ENCODE measurements at regions not wholly inside any gene's neighbourhood (a gene's known extent, or its start where the extent isn't known, plus 50 kb on each side); places are given as distances from the start of the nearest gene placed in this dataset.

DNA sequence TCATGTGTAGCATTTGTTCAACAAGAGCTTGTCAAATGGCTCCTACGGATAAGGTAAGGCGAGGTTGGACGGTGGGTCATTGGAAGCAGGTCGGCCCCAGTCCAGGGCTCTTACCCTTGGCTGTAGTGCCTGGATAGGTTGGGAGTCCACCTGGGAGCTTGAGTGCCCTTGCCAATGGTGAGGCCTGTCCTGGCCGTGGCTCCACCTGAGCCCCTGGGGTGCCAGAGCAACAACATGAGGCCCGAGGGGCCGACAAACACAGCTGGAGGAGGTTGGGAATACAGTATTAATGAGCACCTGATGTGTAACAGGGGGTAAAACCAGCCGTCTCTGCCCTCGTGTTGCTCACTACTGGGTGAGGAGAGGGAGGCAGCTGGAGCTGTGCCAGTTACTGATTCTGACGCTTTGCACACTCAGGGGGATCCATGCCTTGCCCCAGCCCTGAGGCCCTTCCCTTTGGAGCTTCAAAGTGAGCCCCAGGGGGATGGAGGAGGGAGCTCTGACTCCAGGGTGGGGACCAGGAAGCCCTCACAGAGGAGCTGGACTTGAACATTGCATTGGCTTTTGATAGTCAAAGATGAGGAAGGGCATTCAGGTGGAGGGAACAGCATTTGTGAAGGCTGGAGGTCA, 87.2 kb downstream of the RHOB start:
- DNase-seq (ENCODE audit: extremely low spot score) = no peak
- TF ChIP-seq, protein P1, sequence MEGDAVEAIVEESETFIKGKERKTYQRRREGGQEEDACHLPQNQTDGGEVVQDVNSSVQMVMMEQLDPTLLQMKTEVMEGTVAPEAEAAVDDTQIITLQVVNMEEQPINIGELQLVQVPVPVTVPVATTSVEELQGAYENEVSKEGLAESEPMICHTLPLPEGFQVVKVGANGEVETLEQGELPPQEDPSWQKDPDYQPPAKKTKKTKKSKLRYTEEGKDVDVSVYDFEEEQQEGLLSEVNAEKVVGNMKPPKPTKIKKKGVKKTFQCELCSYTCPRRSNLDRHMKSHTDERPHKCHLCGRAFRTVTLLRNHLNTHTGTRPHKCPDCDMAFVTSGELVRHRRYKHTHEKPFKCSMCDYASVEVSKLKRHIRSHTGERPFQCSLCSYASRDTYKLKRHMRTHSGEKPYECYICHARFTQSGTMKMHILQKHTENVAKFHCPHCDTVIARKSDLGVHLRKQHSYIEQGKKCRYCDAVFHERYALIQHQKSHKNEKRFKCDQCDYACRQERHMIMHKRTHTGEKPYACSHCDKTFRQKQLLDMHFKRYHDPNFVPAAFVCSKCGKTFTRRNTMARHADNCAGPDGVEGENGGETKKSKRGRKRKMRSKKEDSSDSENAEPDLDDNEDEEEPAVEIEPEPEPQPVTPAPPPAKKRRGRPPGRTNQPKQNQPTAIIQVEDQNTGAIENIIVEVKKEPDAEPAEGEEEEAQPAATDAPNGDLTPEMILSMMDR (IDR thresholded peaks at IDR 0.05; ENCODE audit: control extremely low read depth, extremely low read depth, low read depth, missing control alignments) = no peak
- ChIA-PET POLR2A (no interaction called here), CTCF (interaction anchor here (1.1 kb wide), 1 partner anchor 9 kb away, joined by 5 read pairs; no protein-coding TSS in a partner anchor)

DNA sequence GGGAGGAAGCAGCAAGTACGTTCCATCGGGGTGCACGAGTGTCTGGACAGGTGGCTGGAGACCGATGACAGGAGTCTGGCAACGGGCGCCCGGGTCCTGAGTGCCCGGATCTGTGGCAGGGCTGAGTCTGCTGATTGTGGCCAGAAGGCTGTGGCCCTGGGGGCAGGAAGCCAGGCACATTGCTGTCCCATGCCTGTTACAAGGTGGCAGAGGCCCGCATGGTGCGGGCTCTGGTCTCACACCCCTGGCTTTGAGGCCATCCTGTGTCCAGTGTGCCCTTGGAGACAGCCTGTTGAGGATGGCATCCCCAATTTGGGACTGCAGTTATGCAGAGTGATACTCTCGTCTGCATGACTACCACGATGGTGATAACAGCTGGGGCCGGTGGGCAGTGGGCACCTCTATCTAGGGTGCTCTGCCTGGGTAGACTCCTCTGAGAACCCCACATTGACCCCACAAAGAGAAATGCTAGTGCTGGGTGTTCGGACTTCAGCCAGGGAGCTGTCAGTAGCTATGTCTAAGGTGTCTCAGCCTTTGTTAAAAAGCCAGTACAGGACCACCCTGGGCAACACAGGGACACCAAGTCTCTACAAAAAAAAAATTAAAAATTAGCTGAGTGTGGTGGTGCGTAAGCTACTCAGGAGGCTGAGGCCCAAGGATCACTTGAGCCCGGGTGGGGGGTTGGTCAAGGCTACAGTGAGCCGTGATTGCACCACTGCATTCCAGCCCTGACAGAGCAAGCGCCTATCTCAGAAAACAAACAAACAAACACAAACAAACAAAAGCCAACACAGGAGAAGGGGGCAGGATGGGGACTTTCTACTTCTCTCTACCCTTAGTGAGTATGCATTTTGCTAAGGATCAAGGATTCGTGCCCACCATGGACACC, 88.3 kb downstream of the RHOB start:
- ChIA-PET POLR2A (no interaction called here), CTCF (interaction anchor here (1.0 to 2.4 kb wide), 3 partner anchors 9 to 11 kb away, joined by 3 to 9 read pairs (median 3); no protein-coding TSS in a partner anchor)
- TF ChIP-seq, protein P1 (IDR thresholded peaks at IDR 0.05; ENCODE audit: control extremely low read depth, extremely low read depth, low read depth, missing control alignments) = no peak
- DNase-seq (ENCODE audit: extremely low spot score) = no peak

DNA sequence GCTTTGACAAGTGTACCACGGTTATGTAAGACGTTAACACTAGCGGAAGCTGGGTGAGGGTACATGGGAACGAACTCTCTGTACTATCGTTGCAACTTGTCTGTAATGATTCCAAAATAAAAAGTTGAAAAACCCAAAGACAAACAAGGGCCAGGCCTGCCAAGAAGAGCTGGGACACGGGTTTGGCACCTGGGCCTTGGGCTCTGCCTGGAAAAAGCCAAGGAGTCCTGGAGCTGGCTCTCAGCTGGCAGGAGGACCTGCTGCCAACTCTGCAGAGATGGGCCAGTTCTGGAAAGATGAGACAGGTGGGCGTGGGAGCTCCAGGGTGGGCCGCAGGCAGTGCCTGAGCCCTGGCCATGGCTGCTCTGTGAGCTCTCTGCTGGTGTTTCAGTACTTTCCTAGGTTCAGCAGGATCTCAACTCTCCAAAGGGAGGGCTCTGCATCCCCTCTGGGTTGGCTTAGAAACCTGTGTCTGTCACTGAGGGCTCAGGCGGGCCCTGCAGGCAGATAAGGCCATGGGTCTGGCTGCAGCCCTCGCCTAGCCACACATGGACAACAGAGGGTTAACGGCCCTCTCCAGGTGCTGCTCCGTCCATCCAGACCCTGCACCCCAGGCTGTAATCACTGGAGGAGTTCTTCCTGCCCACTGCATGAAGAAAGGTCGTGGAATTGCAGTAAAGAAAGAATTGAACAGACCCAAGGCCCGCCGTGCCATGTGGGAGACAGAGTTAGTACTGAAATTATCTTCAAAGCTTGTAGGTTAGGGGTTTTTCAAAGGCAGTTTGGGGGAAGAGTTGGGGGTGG, 89.9 kb downstream of the RHOB start:
- CTCF ChIA-PET = interaction anchor here (1.0 to 2.4 kb wide), 3 partner anchors 11 to 15 kb away, joined by 3 to 9 read pairs (median 3); no protein-coding TSS in a partner anchor
- TF ChIP-seq, protein P1 (IDR thresholded peaks at IDR 0.05; ENCODE audit: control extremely low read depth, extremely low read depth, low read depth, missing control alignments) = no peak
- POLR2A ChIA-PET = interaction anchor here (1.2 kb wide), 1 partner anchor 90 kb away, joined by 3 read pairs; the partner anchor contains the start of gene RHOB
- no peak for DNase-seq (ENCODE audit: extremely low spot score)

DNA sequence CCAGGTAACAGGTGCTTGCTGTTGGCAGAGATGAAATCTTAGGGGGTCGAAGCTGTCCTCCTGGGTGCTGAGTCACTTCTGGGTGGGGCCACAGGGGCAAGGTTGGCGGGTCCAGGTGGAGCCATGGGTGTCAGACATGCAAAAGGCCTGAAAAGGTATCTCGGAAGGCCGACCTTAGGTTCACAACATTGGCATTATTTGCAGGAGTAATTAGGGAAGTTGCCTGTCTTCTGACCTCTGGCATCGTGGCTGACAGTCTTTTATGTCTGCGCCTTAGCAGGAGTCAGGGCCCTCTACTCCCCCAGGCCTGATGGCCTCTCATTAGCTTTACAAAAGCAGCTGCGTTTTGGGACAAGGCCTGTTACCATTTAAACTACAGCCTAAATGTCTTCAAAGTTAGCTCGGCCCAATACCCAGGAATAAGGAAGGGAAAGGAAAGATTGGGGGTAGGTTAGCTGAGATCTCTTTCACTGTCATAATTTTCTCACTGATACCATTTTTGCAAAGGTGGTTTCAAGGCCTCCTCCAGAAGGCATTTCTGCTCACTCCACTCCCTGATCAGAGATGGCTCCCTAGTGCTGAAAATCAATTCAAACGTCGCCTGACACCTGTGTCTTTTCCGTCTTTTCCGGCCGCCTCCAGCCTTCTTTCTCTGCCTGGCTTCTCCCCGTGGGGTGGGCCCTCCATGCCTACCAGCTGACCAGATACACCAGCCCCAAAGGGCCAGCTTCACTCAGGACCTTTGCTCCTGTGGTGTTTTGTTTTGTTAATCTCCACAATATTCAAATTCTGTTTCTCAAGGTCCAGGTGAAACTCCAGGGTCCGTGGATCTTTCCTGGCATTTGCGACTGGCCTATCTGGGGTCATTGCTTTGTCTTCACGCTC, 90.8 kb downstream of the RHOB start:
- TF ChIP-seq, protein P1 (IDR thresholded peaks at IDR 0.05; ENCODE audit: control extremely low read depth, extremely low read depth, low read depth, missing control alignments) = no peak
- ChIA-PET POLR2A (interaction anchor here (1.2 to 1.7 kb wide), 2 partner anchors 12 to 91 kb away, joined by 3 to 4 read pairs; partner anchors contain the start of gene RHOB), CTCF (interaction anchor here (1.0 to 1.3 kb wide), 3 partner anchors 11 to 14 kb away, joined by 3 to 4 read pairs (median 3); no protein-coding TSS in a partner anchor)
- DNase-seq (ENCODE audit: extremely low spot score) = no peak

DNA sequence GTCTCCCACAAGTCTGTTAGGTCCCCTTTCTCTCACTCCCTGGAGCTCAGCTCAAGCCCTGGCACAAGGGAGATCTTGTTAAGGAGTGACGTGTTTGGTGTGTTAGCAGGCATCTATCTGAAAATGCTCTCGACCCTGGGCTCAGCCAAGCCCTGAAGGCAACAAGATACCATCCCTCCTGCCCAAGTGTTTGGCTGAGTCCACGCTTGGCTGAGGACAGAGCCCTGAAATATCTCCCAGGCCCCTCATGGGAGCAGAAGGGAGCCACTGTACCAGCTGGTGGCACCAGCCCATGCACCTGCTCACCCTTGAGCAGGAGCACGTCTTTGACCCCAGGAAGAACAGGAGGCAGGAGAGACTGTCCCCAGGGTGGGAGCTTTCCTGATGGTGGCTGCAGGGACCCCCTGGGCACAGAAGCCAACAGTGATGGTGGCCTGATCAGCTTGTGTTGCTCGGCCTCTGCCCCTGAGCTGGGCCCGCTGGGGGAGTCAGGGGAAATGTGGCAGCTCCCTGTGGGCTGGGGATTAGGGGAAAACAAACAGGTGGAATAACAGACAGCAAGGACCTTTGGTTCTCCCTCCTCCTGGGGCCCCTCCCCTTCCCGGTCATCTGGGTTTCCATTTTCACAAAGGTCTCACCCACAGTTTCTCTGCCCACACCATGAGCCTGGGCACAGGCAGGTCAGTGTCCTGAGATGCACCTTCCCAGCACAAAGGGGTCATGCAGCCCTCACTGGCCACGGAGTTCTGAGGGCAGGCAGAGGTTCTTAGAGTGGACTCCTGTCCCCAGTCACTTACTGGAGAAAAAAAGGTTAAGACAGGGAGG, 91.6 kb downstream of the RHOB start:
- no peak for DNase-seq (ENCODE audit: extremely low spot score)
- TF ChIP-seq, protein P1 (IDR thresholded peaks at IDR 0.05; ENCODE audit: control extremely low read depth, extremely low read depth, low read depth, missing control alignments) = no peak
- CTCF ChIA-PET = interaction anchor here (1.3 kb wide), 1 partner anchor 14 kb away, joined by 4 read pairs; no protein-coding TSS in a partner anchor
- POLR2A ChIA-PET = interaction anchor here (0.8 to 1.7 kb wide), 2 partner anchors 13 to 92 kb away, joined by 4 read pairs; partner anchors contain the start of gene RHOB
